Activated naive CD8-positive, alpha-beta T cell treated with anti-CD3 and anti-CD28 coated beads for 36 hours (primary cell): ENCODE measurements at regions not wholly inside any gene's neighbourhood (a gene's known extent, or its start where the extent isn't known, plus 50 kb on each side); places are given as distances from the start of the nearest gene placed in this dataset.
"Not testable (repeated sequence)": the region's sequence is repeated elsewhere in the genome, so short reads cannot be mapped to it uniquely, and the experiment has no call there.

Experiments
- DNase-seq: peaks from one replicate; pipeline ENCODE4 v3.0.0; 2021
- H3K27ac Mint-ChIP-seq: one replicate; pipeline ENCODE4 v1.8.0; 2022; ENCODE audit warnings: mild to moderate bottlenecking, moderate library complexity, mixed read lengths
- H3K27me3 Mint-ChIP-seq: one replicate; pipeline ENCODE4 v1.8.0; 2022; ENCODE audit warnings: mild to moderate bottlenecking, mixed read lengths
- H3K36me3 Mint-ChIP-seq: one replicate; pipeline ENCODE4 v1.8.0; 2021; ENCODE audit warnings: mild to moderate bottlenecking, mixed read lengths
- H3K4me1 Mint-ChIP-seq: one replicate; pipeline ENCODE4 v1.8.0; 2021; ENCODE audit warnings: mixed read lengths
- H3K4me3 Mint-ChIP-seq: one replicate; pipeline ENCODE4 v1.8.0; 2022; ENCODE audit warnings: mild to moderate bottlenecking, moderate library complexity, mixed read lengths
- H3K9me3 Mint-ChIP-seq: one replicate; pipeline ENCODE4 v1.8.0; 2022; ENCODE audit warnings: mixed read lengths

- not testable (repeated sequence) for H3K36me3 Mint-ChIP-seq, H3K4me1 Mint-ChIP-seq, H3K27me3 Mint-ChIP-seq, H3K4me3 Mint-ChIP-seq, H3K9me3 Mint-ChIP-seq, DNase-seq, H3K27ac Mint-ChIP-seq
Observed at GRCh38 chr6:71360556-71361335, 72.1 kb downstream of the OGFRL1 start.

- Mint-ChIP-seq H3K27me3 (peaks cover 15% of the 10 kb centered on the region), H3K27ac (no peak overlapping the region), H3K36me3 (no peaks in the 10 kb centered on the region), H3K4me3 (no peak overlapping the region), H3K4me1 (peaks cover 4% of the 10 kb centered on the region), H3K9me3 (no peaks in the 10 kb centered on the region)
- DNase-seq, result no peak
Observed at GRCh38 chr6:71364889-71365542, 76.4 kb downstream of the OGFRL1 start.

- Mint-ChIP-seq H3K4me1 (peaks cover 4% of the 10 kb centered on the region), H3K36me3 (no peaks in the 10 kb centered on the region), H3K27me3 (peaks cover 23% of the 10 kb centered on the region), H3K9me3 (no peaks in the 10 kb centered on the region), H3K4me3 (no peak overlapping the region), H3K27ac (no peak overlapping the region)
- DNase-seq, result no peak
Observed at GRCh38 chr6:71367756-71368155, 79.1 kb downstream of the OGFRL1 start.

- no peaks in the 10 kb centered on the region for H3K9me3 Mint-ChIP-seq
- H3K36me3 Mint-ChIP-seq, result no peaks in the 10 kb centered on the region
- H3K4me3 Mint-ChIP-seq, result no peak overlapping the region
- no peak for DNase-seq
- H3K27ac Mint-ChIP-seq, result no peak overlapping the region
- peaks cover 4% of the 10 kb centered on the region for H3K4me1 Mint-ChIP-seq
- H3K27me3 Mint-ChIP-seq, result peaks cover 23% of the 10 kb centered on the region
Observed at GRCh38 chr6:71368284-71368683, 79.7 kb downstream of the OGFRL1 start.

GRCh38 chr6:71371559-71371958 is 82.9 kb downstream of the OGFRL1 start:
- Mint-ChIP-seq H3K4me1 (peaks cover 2% of the 10 kb centered on the region), H3K36me3 (no peaks in the 10 kb centered on the region), H3K27me3 (peaks cover 27% of the 10 kb centered on the region), H3K27ac (no peak overlapping the region), H3K9me3 (no peaks in the 10 kb centered on the region), H3K4me3 (no peak overlapping the region)
- DNase-seq, result no peak

GRCh38 chr6:71373943-71374342 is 85.3 kb downstream of the OGFRL1 start:
- no peaks in the 10 kb centered on the region for H3K4me1 Mint-ChIP-seq
- peaks cover 17% of the 10 kb centered on the region for H3K27me3 Mint-ChIP-seq
- no peak overlapping the region for H3K27ac Mint-ChIP-seq
- H3K4me3 Mint-ChIP-seq, result no peak overlapping the region
- DNase-seq, result no peak
- no peaks in the 10 kb centered on the region for H3K9me3 Mint-ChIP-seq
- H3K36me3 Mint-ChIP-seq, result no peaks in the 10 kb centered on the region

GRCh38 chr6:71375676-71376075 is 87.1 kb downstream of the OGFRL1 start:
- Mint-ChIP-seq H3K9me3 (no peaks in the 10 kb centered on the region), H3K27ac (no peak overlapping the region), H3K4me1 (no peaks in the 10 kb centered on the region), H3K36me3 (no peaks in the 10 kb centered on the region), H3K4me3 (no peak overlapping the region), H3K27me3 (peaks cover 13% of the 10 kb centered on the region)
- DNase-seq, result no peak

- Mint-ChIP-seq H3K4me1 (no peaks in the 10 kb centered on the region), H3K27ac (no peak overlapping the region), H3K27me3 (peaks cover 10% of the 10 kb centered on the region), H3K36me3 (no peaks in the 10 kb centered on the region), H3K4me3 (no peak overlapping the region), H3K9me3 (no peaks in the 10 kb centered on the region)
- DNase-seq, result no peak
Observed at GRCh38 chr6:71376830-71377229, 88.2 kb downstream of the OGFRL1 start.

GRCh38 chr6:71383476-71383875 is 94.9 kb downstream of the OGFRL1 start:
- Mint-ChIP-seq H3K9me3 (no peaks in the 10 kb centered on the region), H3K27me3 (peaks cover 7% of the 10 kb centered on the region), H3K36me3 (no peaks in the 10 kb centered on the region), H3K27ac (no peak overlapping the region), H3K4me1 (no peaks in the 10 kb centered on the region), H3K4me3 (no peak overlapping the region)
- DNase-seq, result no peak

GRCh38 chr6:71383901-71384489 is 95.4 kb downstream of the OGFRL1 start:
- Mint-ChIP-seq H3K4me1 (no peaks in the 10 kb centered on the region), H3K4me3 (no peak overlapping the region), H3K27ac (no peak overlapping the region), H3K36me3 (no peaks in the 10 kb centered on the region), H3K9me3 (no peaks in the 10 kb centered on the region), H3K27me3 (peaks cover 11% of the 10 kb centered on the region)
- no peak for DNase-seq

GRCh38 chr6:71385111-71385822 is 96.7 kb downstream of the OGFRL1 start:
- H3K4me1 Mint-ChIP-seq, result no peaks in the 10 kb centered on the region
- H3K36me3 Mint-ChIP-seq, result no peaks in the 10 kb centered on the region
- no peaks in the 10 kb centered on the region for H3K9me3 Mint-ChIP-seq
- no peak overlapping the region for H3K27ac Mint-ChIP-seq
- peaks cover 19% of the 10 kb centered on the region for H3K27me3 Mint-ChIP-seq
- H3K4me3 Mint-ChIP-seq, result no peak overlapping the region
- DNase-seq, result no peak

- Mint-ChIP-seq H3K9me3 (no peaks in the 10 kb centered on the region), H3K36me3 (no peaks in the 10 kb centered on the region), H3K4me3 (no peak overlapping the region), H3K27me3 (peaks cover 16% of the 10 kb centered on the region), H3K27ac (no peak overlapping the region), H3K4me1 (no peaks in the 10 kb centered on the region)
- no peak for DNase-seq
Observed at GRCh38 chr6:71386215-71386614, 97.6 kb downstream of the OGFRL1 start.

- no peak overlapping the region for H3K4me3 Mint-ChIP-seq
- H3K9me3 Mint-ChIP-seq, result no peaks in the 10 kb centered on the region
- no peak overlapping the region for H3K27ac Mint-ChIP-seq
- no peaks in the 10 kb centered on the region for H3K4me1 Mint-ChIP-seq
- no peak for DNase-seq
- H3K36me3 Mint-ChIP-seq, result no peaks in the 10 kb centered on the region
- H3K27me3 Mint-ChIP-seq, result peaks cover 15% of the 10 kb centered on the region
Observed at GRCh38 chr6:71387179-71387578, 98.6 kb downstream of the OGFRL1 start.

GRCh38 chr6:71388068-71388744 is 99.6 kb downstream of the OGFRL1 start:
- no peak for DNase-seq
- Mint-ChIP-seq H3K27me3 (peaks cover 15% of the 10 kb centered on the region), H3K9me3 (no peaks in the 10 kb centered on the region), H3K36me3 (no peaks in the 10 kb centered on the region), H3K4me1 (no peaks in the 10 kb centered on the region), H3K27ac (no peak overlapping the region), H3K4me3 (no peak overlapping the region)
